Adrenal gland (tissue), 9 donors: ENCODE measurements at regions not wholly inside any gene's neighbourhood (a gene's known extent, or its start where the extent isn't known, plus 50 kb on each side); places are given as distances from the start of the nearest gene placed in this dataset.

Experiments
- DNase-seq, 7 donors: peaks; one replicate each; pipeline ENCODE4 v3.0.0-alpha.2; 2019 to 2020
- H3K27ac ChIP-seq, 5 donors: fragments of 200-600 bp; sonication (generic) in 4 of 5; 1 replicate in 3 of 5; 2 replicates in 2 of 5; pipeline versions ENCODE4 v1.5.1 to v1.8.0; 2016 to 2020; ENCODE audit warnings: mild to moderate bottlenecking in 1 of 5
- H3K27me3 ChIP-seq: fragments of 200-600 bp; 2 replicates; pipeline ENCODE4 v1.8.0; 2021
- H3K36me3 ChIP-seq, 2 donors: fragments of 200-600 bp; replicated peaks in 1 of 2; 1 replicate in 1 of 2; 2 replicates in 1 of 2; pipeline versions ENCODE4 v1.5.1 to v1.8.0; 2018 to 2022
- H3K4me1 ChIP-seq, 2 donors: fragments of 200-600 bp; replicated peaks in 1 of 2; 1 replicate in 1 of 2; 2 replicates in 1 of 2; pipeline versions ENCODE4 v1.5.1 to v1.8.0; 2018 to 2021
- H3K4me3 ChIP-seq, 4 donors: fragments of 200-600 bp; sonication (generic) in 3 of 4; one replicate each; pipeline ENCODE4 v1.5.1; 2016 to 2018
- H3K9me3 ChIP-seq, 3 donors: fragments of 200-600 bp; sonication (generic) in 1 of 3; replicated peaks in 1 of 3; 1 replicate in 2 of 3; 2 replicates in 1 of 3; pipeline versions ENCODE4 v1.5.1 to v1.8.0; 2016 to 2021
- CTCF ChIP-seq, 6 experiments: fragments of 450-650 bp in 4 of 6; fragments of 200-600 bp in 2 of 6; sonication (generic) in 1 of 6; IDR thresholded peaks; 1 replicate in 5 of 6; 2 replicates in 1 of 6; pipeline versions ENCODE4 v1.5.1 to v1.8.0; 2016 to 2021; ENCODE audit warnings: antibody characterized with exemption in 6 of 6, mild to moderate bottlenecking in 2 of 6, moderate library complexity in 1 of 6
- POLR2A ChIP-seq, 2 donors: fragments of 450-650 bp; IDR thresholded peaks; one replicate each; pipeline ENCODE4 v1.6.1; 2017; ENCODE audit warnings: antibody characterized with exemption in 2 of 2, mild to moderate bottlenecking in 2 of 2, moderate library complexity in 1 of 2
- WGBS, 4 donors: extraction: QIAGEN DNeasy Blood & Tissue Kit in 2 of 4; methylation state at CpG; one replicate each; pipeline versions ENCODE4 v1.1.5 to v1.1.7; 2013 to 2017; 5-methylcytosine and 5-hydroxymethylcytosine counted together
- intact Hi-C, 2 donors: fragments of 100-400 bp; cut with DNase I; formaldehyde crosslinking; loops; one replicate each; pipeline versions ENCODE4 v1.14.1 to v1.15.0; 2022 to 2023
- donor health status: healthy with polysubstance abuse.
- donor health status: Bipolar disorder and iron deficiency.
- donor health status: DM: yes; HTN: yes; CAD: no.
- donor health status: DM: no; HTN: no; CAD: no.
- donor health status: DM: no; HTN: no; CAD: no.

GRCh38 chr1:94633051-94633450 is 91.5 kb upstream of the F3 start:
- TF ChIP-seq CTCF (IDR thresholded peaks at IDR 0.05) (no peak), POLR2A (IDR thresholded peaks at IDR 0.05) (no peak)
- no peak for DNase-seq
- Histone ChIP-seq H3K27me3 (no peaks in the 10 kb centered on the region), H3K4me1 (no peaks in the 10 kb centered on the region), H3K4me3 (no peak overlapping the region), H3K9me3 (no peaks in the 10 kb centered on the region), H3K36me3 (no peaks in the 10 kb centered on the region), H3K27ac (no peak overlapping the region)
- intact Hi-C loops: no loop called here
- 58 to 70% (median 66%) methylated on average over 4 of the region's 4 CpGs for WGBS, 4 donors

- Histone ChIP-seq H3K4me1 (no peaks in the 10 kb centered on the region), H3K27me3 (no peaks in the 10 kb centered on the region), H3K27ac (no peak overlapping the region), H3K9me3 (no peaks in the 10 kb centered on the region), H3K36me3 (no peaks in the 10 kb centered on the region), H3K4me3 (no peak overlapping the region)
- WGBS, 4 donors: 86 to 91% (median 88%) methylated on average over 11 to 16 of the region's 16 CpGs
- peak in 1 of 7 donors; percentile 36 for DNase-seq
- intact Hi-C loops: no loop called here
- no peak for TF ChIP-seq POLR2A (IDR thresholded peaks at IDR 0.05)
- no peak for TF ChIP-seq CTCF (IDR thresholded peaks at IDR 0.05)
Observed at GRCh38 chr1:94629259-94630181, 88.0 kb upstream of the F3 start.

- H3K9me3 ChIP-seq: no peaks in the 10 kb centered on the region
- no peak overlapping the region for H3K27ac ChIP-seq
Observed at GRCh38 chr1:94628499-94628843, 86.9 kb upstream of the F3 start.

More at GRCh38 chr1:94628499-94628843, 86.9 kb upstream of the F3 start:
- peak in 1 of 7 donors; percentile 27 for DNase-seq
- H3K4me1 ChIP-seq: no peaks in the 10 kb centered on the region
- WGBS, 4 donors: 88 to 100% (median 92%) methylated on average over 1 to 6 of the region's 6 CpGs
- H3K36me3 ChIP-seq: no peaks in the 10 kb centered on the region
- H3K4me3 ChIP-seq: no peak overlapping the region
- intact Hi-C loops: no loop called here
- TF ChIP-seq CTCF (IDR thresholded peaks at IDR 0.05): no peak
- TF ChIP-seq POLR2A (IDR thresholded peaks at IDR 0.05): no peak
- no peaks in the 10 kb centered on the region for H3K27me3 ChIP-seq
